H9 (cell line): ENCODE measurements at regions not wholly inside any gene's neighbourhood (a gene's known extent, or its start where the extent isn't known, plus 50 kb on each side); places are given as distances from the start of the nearest gene placed in this dataset.
A peak's percentile ranks its signal among the peaks of the same experiment; 100 is the strongest.

ENCODE experiments used
- DNase-seq: peaks from one replicate; pipeline ENCODE4 v3.0.0-alpha.2; 2017
- H2AFZ ChIP-seq: one replicate; pipeline ENCODE4 v1.6.1; 2013; ENCODE audit warnings: mild to moderate bottlenecking, low read length, control low read depth, moderate library complexity
- H2AK5ac ChIP-seq: 2 replicates; pipeline ENCODE4 v1.6.1; 2013; ENCODE audit warnings: low read length, control low read depth, mixed read lengths; ENCODE audit not compliant: insufficient read length
- H2BK120ac ChIP-seq: one replicate; pipeline ENCODE4 v1.6.1; 2013; ENCODE audit warnings: low read depth, mild to moderate bottlenecking, low read length, control low read depth, inconsistent platforms; ENCODE audit not compliant: poor library complexity, severe bottlenecking
- H2BK12ac ChIP-seq: 2 replicates; pipeline ENCODE4 v1.6.1; 2013; ENCODE audit warnings: low read length, control low read depth, mixed read lengths, low read depth; ENCODE audit not compliant: insufficient read length
- H2BK15ac ChIP-seq: 2 replicates; pipeline ENCODE4 v1.6.1; 2013; ENCODE audit warnings: low read depth, low read length, control low read depth
- H2BK20ac ChIP-seq: one replicate; pipeline ENCODE4 v1.6.1; 2013; ENCODE audit warnings: low read depth, mild to moderate bottlenecking, low read length, control low read depth, inconsistent platforms; ENCODE audit not compliant: poor library complexity, severe bottlenecking
- H2BK5ac ChIP-seq: 2 replicates; pipeline ENCODE4 v1.6.1; 2013; ENCODE audit warnings: low read length, control low read depth, mixed read lengths; ENCODE audit not compliant: insufficient read length
- H3K14ac ChIP-seq: 2 replicates; pipeline ENCODE4 v1.6.1; 2013; ENCODE audit warnings: low read length, control low read depth; ENCODE audit not compliant: insufficient read depth
- H3K18ac ChIP-seq: 2 replicates; pipeline ENCODE4 v1.6.1; 2013; ENCODE audit warnings: low read depth, mild to moderate bottlenecking, mixed read lengths, low read length, control low read depth; ENCODE audit not compliant: insufficient read length
- H3K23ac ChIP-seq: 2 replicates; pipeline ENCODE4 v1.6.1; 2013; ENCODE audit warnings: low read length, control low read depth, mixed read lengths, low read depth; ENCODE audit not compliant: insufficient read length
- H3K23me2 ChIP-seq: 2 replicates; pipeline ENCODE4 v1.6.1; 2013; ENCODE audit warnings: low read depth, mild to moderate bottlenecking, mixed read lengths, low read length, control low read depth; ENCODE audit not compliant: insufficient read length, poor library complexity, severe bottlenecking
- H3K27ac ChIP-seq: 2 replicates; pipeline ENCODE4 v1.5.1; 2013; ENCODE audit warnings: low read length, control low read depth, mixed read lengths, low read depth; ENCODE audit not compliant: insufficient read length
- H3K27me3 ChIP-seq: 2 replicates; pipeline ENCODE4 v1.6.1; 2013; ENCODE audit warnings: low read length, control low read depth, inconsistent platforms; ENCODE audit not compliant: insufficient read depth
- H3K4ac ChIP-seq: 2 replicates; pipeline ENCODE4 v1.6.1; 2013; ENCODE audit warnings: low read depth, mild to moderate bottlenecking, control low read depth, inconsistent platforms, low read length, moderate library complexity
- H3K4me1 ChIP-seq: 2 replicates; pipeline ENCODE4 v1.6.1; 2013; ENCODE audit warnings: low read length, control low read depth, inconsistent platforms; ENCODE audit not compliant: insufficient read depth
- H3K4me2 ChIP-seq: 2 replicates; pipeline ENCODE4 v1.6.1; 2013; ENCODE audit warnings: low read length, control low read depth, mixed read lengths; ENCODE audit not compliant: insufficient read length, insufficient read depth
- H3K56ac ChIP-seq: 2 replicates; pipeline ENCODE4 v1.6.1; 2013; ENCODE audit warnings: low read depth, mild to moderate bottlenecking, mixed read lengths, low read length, control low read depth; ENCODE audit not compliant: insufficient read length
- H3K79me1 ChIP-seq: 2 replicates; pipeline ENCODE4 v1.6.1; 2013; ENCODE audit warnings: low read depth, mild to moderate bottlenecking, moderate library complexity, low read length, control low read depth, inconsistent platforms; ENCODE audit not compliant: insufficient read depth, poor library complexity, severe bottlenecking
- H3K79me2 ChIP-seq: 2 replicates; pipeline ENCODE4 v1.6.1; 2013; ENCODE audit warnings: low read length, control low read depth, inconsistent platforms; ENCODE audit not compliant: insufficient read depth
- H3K9ac ChIP-seq: 2 replicates; pipeline ENCODE4 v1.6.1; 2013; ENCODE audit warnings: low read length, control low read depth, mixed read lengths; ENCODE audit not compliant: insufficient read length; ENCODE audit errors: extremely low read depth
- H3K9me3 ChIP-seq: one replicate; pipeline ENCODE4 v1.6.1; 2013; ENCODE audit warnings: low read depth, low read length, inconsistent platforms; ENCODE audit not compliant: control insufficient read depth
- H3T11ph ChIP-seq: one replicate; pipeline ENCODE4 v1.6.1; 2013; ENCODE audit warnings: mild to moderate bottlenecking, low read length, control low read depth, inconsistent platforms
- H4K20me1 ChIP-seq: one replicate; pipeline ENCODE4 v1.6.1; 2013; ENCODE audit not compliant: control insufficient read depth, insufficient read length, insufficient read depth
- H4K5ac ChIP-seq: 2 replicates; pipeline ENCODE4 v1.6.1; 2013; ENCODE audit warnings: low read depth, mild to moderate bottlenecking, mixed read lengths, low read length, control low read depth; ENCODE audit not compliant: insufficient read length
- H4K8ac ChIP-seq: replicated peaks from 2 replicates; pipeline ENCODE4 v1.6.1; 2013; ENCODE audit warnings: low read length, control low read depth, mixed read lengths, low read depth; ENCODE audit not compliant: insufficient read length
- H4K91ac ChIP-seq: 2 replicates; pipeline ENCODE4 v1.6.1; 2013; ENCODE audit warnings: low read depth, mild to moderate bottlenecking, moderate library complexity, mixed read lengths, low read length, control low read depth; ENCODE audit not compliant: insufficient read length
- H3K27ac Mint-ChIP-seq, 3 experiments: 2 replicates in 2 of 3; 3 replicates in 1 of 3; pipeline ENCODE4 v1.8.0; 2020 to 2021; ENCODE audit warnings: mixed read lengths in 3 of 3, mild to moderate bottlenecking in 1 of 3, moderate library complexity in 1 of 3
- H3K27me3 Mint-ChIP-seq: 2 replicates; pipeline ENCODE4 v1.8.0; 2021; ENCODE audit warnings: low read depth, mild to moderate bottlenecking, moderate library complexity, mixed read lengths
- H3K36me3 Mint-ChIP-seq, 3 experiments: 2 replicates in 2 of 3; 3 replicates in 1 of 3; pipeline ENCODE4 v1.8.0; 2020 to 2021; ENCODE audit warnings: low read depth in 3 of 3, mixed read lengths in 3 of 3; ENCODE audit not compliant: insufficient read depth in 1 of 3
- H3K4me1 Mint-ChIP-seq, 2 experiments: 2 replicates each; pipeline ENCODE4 v1.8.0; 2020; ENCODE audit warnings: mixed read lengths in 2 of 2
- H3K4me3 Mint-ChIP-seq, 2 experiments: 2 replicates in 1 of 2; 3 replicates in 1 of 2; pipeline ENCODE4 v1.8.0; 2020 to 2021; ENCODE audit warnings: mild to moderate bottlenecking in 2 of 2, mixed read lengths in 2 of 2, moderate library complexity in 1 of 2
- H3K9me3 Mint-ChIP-seq, 2 experiments: 2 replicates in 1 of 2; 3 replicates in 1 of 2; pipeline ENCODE4 v1.8.0; 2020; ENCODE audit warnings: mild to moderate bottlenecking in 2 of 2, mixed read lengths in 2 of 2, moderate library complexity in 1 of 2
- CTCF ChIP-seq: fragments of 200-600 bp; sonication (generic); conservative IDR thresholded peaks from 3 replicates; pipeline ENCODE4 v1.8.0; 2021; ENCODE audit warnings: antibody characterized with exemption, mild to moderate bottlenecking
- WGBS: extraction: QIAGEN DNeasy Blood & Tissue Kit; methylation state at CpG from one replicate; pipeline ENCODE4 v1.1.7; 2013; ENCODE audit warnings: missing lambda C conversion rate, low lambda C conversion rate, mixed read lengths; ENCODE audit not compliant: insufficient read length; ENCODE audit errors: extremely low coverage; 5-methylcytosine and 5-hydroxymethylcytosine counted together

- H3K27ac ChIP-seq = no peak overlapping the region
- no peak overlapping the region for H3K4me2 ChIP-seq
- TF ChIP-seq CTCF = no peak
- H3K4ac ChIP-seq = no peak overlapping the region
- no peak overlapping the region for H3K56ac ChIP-seq
- no peaks in the 10 kb centered on the region for H3K9me3 ChIP-seq
- H4K91ac ChIP-seq = no peak overlapping the region
- H3K14ac ChIP-seq = no peak overlapping the region
- Mint-ChIP-seq H3K9me3 (no peaks in the 10 kb centered on the region; a peak in 1 of 5 replicates), H3K4me1 (peaks cover 19 to 23% of the 10 kb centered on the region in 2 experiments), H3K27ac (no peak overlapping the region), H3K27me3 (peaks cover 85% of the 10 kb centered on the region), H3K36me3 (no peaks in the 10 kb centered on the region; a peak in 1 of 7 replicates), H3K4me3 (no peak overlapping the region)
- no peak overlapping the region for H2BK20ac ChIP-seq
- no peak overlapping the region for H4K5ac ChIP-seq
- H3K79me1 ChIP-seq = no peaks in the 10 kb centered on the region
- H3T11ph ChIP-seq = no peak overlapping the region
- no peak overlapping the region for H3K18ac ChIP-seq
- no peak overlapping the region for H3K9ac ChIP-seq
- H2AFZ ChIP-seq = no peak overlapping the region
- peaks cover 6% of the 10 kb centered on the region; the same call in 1 of the 2 replicates for H3K4me1 ChIP-seq
- H2BK15ac ChIP-seq = no peak overlapping the region
- no peaks in the 10 kb centered on the region for H3K23me2 ChIP-seq
- DNase-seq = no peak
- WGBS = no CpG with 5 or more reads among the region's 3 CpGs
- peak overlapping the region; percentile 44 for H4K8ac ChIP-seq
- no peaks in the 10 kb centered on the region for H3K79me2 ChIP-seq
- H4K20me1 ChIP-seq = no peaks in the 10 kb centered on the region
- no peak overlapping the region for H2BK12ac ChIP-seq
- H2BK5ac ChIP-seq = no peak overlapping the region
- peaks cover 36% of the 10 kb centered on the region for H3K27me3 ChIP-seq
- no peak overlapping the region for H3K23ac ChIP-seq
- no peak overlapping the region for H2BK120ac ChIP-seq
- H2AK5ac ChIP-seq = no peak overlapping the region
Observed at GRCh38 chr1:90809996-90810395, 92.9 kb upstream of the BARHL2 start.
